GM19395 (cell line): ENCODE measurements at regions not wholly inside any gene's neighbourhood (a gene's known extent, or its start where the extent isn't known, plus 50 kb on each side); places are given as distances from the start of the nearest gene placed in this dataset.
"Not testable (repeated sequence)": the region's sequence is repeated elsewhere in the genome, so short reads cannot be mapped to it uniquely, and the experiment has no call there.

Source experiments
- ATAC-seq: cut with Tn5 transposase; IDR thresholded peaks from one replicate; pipeline ENCODE4 v1.9.1; 2021; ENCODE audit warnings: mild to moderate bottlenecking, moderate library complexity; ENCODE audit not compliant: unreplicated experiment

GRCh38 chr12:25682421-25682820 is 129.3 kb upstream of the LMNTD1 start:
- ATAC-seq: no peak

- no peak for ATAC-seq
Observed at GRCh38 chr12:25684070-25684469, 131.0 kb upstream of the LMNTD1 start.

GRCh38 chr12:25686351-25686750 is 133.3 kb upstream of the LMNTD1 start:
- no peak for ATAC-seq

GRCh38 chr12:25687226-25687625 is 134.1 kb upstream of the LMNTD1 start:
- ATAC-seq: no peak

GRCh38 chr12:25688851-25689250 is 135.8 kb upstream of the LMNTD1 start:
- not testable (repeated sequence) for ATAC-seq

DNA sequence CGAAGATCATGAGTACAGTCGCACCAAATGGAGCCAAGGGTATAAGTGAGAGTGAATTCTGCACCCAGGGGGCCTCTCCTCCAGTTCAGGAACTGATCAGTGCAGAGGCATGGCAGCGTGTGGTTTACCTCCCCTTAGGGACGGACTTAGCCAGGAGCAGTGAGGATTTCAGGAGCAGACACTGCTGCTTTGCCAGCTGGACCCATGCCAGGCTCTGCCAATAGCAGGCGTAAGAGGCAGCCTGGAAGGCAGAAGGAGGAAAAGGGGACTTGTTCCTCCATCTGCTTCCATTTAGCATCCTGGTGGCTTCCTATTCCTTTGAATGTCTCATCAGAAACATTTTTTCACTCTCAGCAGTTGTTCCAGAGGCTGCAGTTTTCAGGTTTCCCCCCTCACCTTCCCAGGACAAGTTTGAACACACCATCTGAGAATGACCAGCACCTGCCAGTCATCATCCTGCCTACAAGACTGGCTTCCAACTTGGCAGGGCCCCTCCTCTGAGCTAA is 137.0 kb upstream of the LMNTD1 start:
- no peak for ATAC-seq

DNA sequence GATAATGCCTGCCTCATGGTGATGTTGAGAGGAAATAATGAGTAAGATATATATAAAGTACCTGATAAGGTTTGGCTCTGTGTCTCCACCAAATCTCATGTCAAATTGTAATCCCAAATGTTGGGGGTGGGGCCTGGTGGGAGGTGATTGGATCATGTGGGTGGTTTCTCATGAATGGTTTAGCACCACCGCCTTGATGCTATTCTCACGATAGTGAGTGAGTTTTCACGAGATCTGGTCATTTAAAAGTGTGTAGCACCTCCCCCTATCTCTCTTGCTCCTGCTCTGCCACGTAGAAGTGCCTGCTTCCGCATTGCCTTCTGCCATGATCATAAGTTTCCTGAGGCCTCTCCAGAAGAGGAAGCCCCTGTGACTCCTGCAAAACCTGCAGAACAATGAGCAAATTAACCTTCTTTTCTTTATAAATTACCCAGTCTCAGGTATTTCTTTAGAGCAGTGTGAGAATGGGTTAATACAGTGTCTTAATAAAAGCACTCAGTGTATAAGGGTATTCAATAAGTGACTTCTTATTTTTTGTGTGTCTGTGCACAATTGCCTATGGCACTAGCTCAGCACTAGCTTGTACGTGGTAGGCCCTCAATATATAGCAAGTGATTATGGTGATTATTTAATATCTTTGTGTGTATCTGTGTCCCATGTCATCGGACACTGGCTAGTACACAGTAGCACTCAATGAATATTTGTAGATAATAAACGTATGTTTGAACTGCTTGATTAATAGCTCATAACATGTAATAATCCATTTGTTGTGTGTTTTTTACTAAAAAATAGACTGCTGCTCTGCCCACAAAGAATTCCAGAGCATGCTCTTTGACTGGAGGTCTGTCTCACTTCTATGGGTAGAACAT is 138.1 kb upstream of the LMNTD1 start:
- no peak for ATAC-seq

DNA sequence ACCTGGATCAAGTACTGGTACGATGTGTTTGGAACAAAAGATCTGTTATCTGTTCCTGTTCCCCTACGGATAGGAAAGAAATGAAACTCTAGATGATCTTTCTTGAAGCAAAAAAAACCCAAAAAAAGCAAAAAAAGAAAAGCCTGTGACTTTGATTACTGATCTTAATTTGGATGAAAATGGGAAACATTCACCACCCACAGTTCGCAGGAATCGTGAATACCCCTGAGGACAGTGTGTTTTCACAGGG is 138.7 kb upstream of the LMNTD1 start:
- no peak for ATAC-seq

DNA sequence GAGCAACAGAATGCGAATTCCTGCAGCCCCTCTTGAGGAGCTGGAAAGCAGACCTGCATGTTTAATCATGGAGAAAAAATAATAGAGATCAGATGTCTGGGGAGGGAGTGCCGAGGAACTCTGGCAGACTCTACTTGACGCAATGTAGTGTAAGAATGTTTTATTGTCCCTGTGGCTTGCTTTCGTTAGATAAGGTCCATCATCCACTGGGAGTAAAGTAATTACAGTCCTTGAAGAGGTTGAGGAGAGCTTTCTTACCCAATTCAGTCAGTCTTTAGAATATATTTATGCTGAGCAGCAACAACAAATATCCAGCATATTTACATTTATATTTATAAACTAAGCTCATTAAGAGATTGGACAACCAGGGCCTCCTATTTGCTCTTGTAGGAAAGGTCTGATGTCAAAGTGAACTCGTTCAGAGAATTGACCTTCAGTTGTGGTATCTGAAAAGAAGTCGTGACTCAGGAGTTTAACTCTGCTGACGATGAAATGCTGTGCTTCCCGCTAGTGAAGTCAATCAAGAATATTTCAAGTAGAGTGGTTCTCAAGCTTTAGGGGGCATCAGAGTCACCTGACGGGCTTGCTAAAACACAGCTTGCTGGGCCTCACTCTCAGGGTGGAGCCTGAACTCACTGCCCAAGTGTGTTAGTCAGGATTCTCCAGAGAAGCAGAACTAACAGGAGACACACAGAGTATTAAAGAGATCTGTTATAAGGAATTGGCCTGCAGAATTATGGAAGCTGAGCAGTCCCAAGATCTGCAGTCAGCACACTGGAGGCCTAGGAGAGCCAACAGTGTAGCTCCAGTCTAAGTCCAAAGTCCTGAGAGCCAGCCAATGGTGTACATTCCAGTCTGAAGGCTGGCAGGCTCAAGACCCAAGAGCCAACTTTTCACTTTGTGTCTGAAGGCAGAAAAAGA is 139.3 kb upstream of the LMNTD1 start:
- no peak for ATAC-seq

- no peak for ATAC-seq
Observed at GRCh38 chr12:25694072-25694471, 141.0 kb upstream of the LMNTD1 start.

DNA sequence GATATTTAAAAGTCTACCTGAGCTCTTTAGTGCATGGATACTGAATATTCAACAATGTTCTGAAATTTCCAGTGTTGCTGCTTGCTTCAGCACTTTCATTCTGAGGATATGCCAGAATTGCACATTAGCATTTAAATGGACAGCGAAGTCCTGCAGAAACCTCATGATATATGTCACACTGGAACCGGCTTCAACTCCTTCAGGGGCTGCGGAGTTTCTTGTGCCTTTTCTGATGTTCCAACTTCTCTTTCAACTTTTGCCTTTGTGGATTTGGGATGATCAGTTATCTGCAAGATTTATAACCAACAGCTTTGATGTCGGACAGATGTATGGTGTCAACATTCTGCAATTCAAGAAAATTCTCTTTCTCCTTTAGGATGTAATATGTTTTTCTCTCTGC is 142.5 kb upstream of the LMNTD1 start:
- ATAC-seq: no peak

- ATAC-seq: no peak
Observed at GRCh38 chr12:25698772-25699171, 145.7 kb upstream of the LMNTD1 start.

- ATAC-seq: no peak
Observed at GRCh38 chr12:25699454-25699853, 146.4 kb upstream of the LMNTD1 start.

- no peak for ATAC-seq
Observed at GRCh38 chr12:25701290-25701689, 148.2 kb upstream of the LMNTD1 start.

GRCh38 chr12:25702553-25702952 is 149.5 kb upstream of the LMNTD1 start:
- no peak for ATAC-seq

DNA sequence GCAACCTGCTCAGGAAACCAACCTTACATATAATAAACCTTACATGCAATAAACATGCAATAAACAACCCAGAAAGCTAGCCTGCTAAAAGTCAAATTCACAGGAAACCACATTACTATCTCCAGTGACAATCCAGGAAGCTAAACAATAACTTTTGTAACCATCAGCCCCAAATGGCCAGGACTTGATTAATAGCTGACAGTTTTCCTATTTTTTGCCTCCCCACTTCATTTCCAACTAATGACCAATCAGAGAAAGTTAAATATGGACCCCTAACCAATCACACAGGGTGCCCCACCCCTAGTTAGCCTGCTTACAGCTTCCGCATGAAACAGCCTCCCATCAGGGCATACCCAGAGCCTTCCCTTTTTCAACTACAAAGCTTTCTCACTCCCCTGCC is 152.2 kb upstream of the LMNTD1 start:
- ATAC-seq: no peak

GRCh38 chr12:25706646-25707045 is 153.6 kb upstream of the LMNTD1 start:
- ATAC-seq: not testable (repeated sequence)

GRCh38 chr12:25707056-25707455 is 154.0 kb upstream of the LMNTD1 start:
- no peak for ATAC-seq

GRCh38 chr12:25708661-25709060 is 155.6 kb upstream of the LMNTD1 start:
- no peak for ATAC-seq

DNA sequence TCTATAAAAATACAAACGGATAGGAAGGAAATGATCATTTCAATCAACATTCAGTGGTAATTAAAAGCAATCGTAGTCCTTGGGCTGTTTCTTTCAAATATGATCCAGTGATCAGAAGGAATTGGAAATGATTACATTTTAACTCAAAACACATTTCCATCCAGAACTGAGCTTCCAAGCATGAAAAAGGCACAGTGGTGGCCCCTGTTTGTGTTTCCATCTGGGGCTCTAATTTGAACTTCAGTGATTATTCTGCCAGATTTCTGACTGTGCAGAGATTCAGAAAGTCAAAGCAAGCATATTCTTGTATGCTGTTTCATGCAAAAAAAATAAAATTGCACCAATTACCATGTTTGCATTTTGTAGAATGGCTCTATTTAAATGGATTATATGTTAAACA is 157.0 kb upstream of the LMNTD1 start:
- no peak for ATAC-seq

GRCh38 chr12:25710938-25711605 is 158.0 kb upstream of the LMNTD1 start:
- not testable (repeated sequence) for ATAC-seq
